HK-2 (cell line): ENCODE measurements at regions not wholly inside any gene's neighbourhood (a gene's known extent, or its start where the extent isn't known, plus 50 kb on each side); places are given as distances from the start of the nearest gene placed in this dataset.

ENCODE experiments used
- DNase-seq: peaks from one replicate; pipeline ENCODE4 v3.0.0-alpha.2; 2018; ENCODE audit not compliant: unreplicated experiment

DNA sequence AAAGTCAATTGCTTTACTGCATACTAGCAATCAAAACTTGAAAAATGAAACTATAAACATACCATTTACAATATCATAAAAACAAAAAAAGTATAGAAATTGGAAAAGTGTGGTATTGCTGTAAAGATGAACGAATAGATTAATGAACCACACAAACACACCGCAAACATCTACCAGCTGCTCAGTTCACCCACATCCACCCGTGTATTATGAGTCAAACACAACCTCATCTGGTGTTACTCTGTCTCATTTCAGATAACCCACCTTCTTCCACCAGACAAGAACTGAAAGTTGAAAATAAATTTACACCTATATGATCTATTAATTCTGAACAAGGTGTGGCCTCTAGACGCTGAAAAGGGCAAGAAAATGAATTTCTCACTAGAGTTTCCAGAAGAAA, 53.3 kb downstream of the BLID start:
- DNase-seq: no peak

DNA sequence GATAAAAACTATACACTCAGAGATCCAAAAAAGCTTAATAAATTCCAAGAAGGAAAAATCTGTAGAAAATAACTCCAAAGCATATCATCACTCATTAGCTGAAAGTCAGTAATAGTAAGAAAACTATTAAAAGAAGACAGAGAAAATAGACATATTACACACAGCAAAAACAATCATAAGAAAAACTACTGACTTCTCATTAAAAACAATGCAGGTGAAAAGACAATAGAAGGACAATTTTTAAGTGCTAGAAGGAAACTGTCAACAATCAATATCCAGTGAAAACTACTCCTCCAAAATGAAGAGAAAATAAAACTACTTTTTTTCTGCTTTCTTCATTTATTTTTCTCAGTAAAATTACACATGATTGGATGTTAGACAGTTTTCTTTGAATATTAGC, 56.5 kb downstream of the BLID start:
- no peak for DNase-seq

DNA sequence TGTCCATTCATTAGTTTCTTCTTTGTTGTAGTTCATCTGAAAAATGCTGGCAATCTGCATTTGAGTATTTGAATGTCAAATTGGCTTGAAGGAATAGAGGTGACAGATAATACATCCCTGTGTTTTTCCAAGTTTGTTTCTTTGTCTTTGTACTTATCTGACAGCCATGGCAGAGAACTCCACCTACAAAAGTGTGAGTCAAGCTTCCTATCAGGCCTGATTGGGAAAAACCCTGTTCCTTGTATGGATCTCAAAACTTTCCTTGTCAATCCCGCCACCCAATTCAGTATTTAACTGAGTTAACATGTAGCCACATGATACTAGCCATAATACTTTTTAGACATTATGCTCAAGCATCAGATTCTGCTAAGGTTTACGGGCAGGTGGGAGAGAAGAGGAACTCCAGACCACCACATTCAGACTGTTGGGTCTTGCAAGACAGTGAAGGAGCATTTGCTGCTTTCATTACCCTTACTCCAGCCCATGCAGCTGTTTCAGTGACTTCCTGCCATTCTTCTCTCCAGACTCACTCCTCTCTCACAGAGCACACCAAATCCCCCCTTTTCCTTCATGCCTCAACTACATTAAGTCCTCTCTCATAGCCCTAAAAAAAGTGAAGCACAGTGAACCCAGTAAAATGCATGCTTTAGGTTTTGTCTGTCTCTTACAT, 65.9 kb downstream of the BLID start:
- no peak for DNase-seq

DNA sequence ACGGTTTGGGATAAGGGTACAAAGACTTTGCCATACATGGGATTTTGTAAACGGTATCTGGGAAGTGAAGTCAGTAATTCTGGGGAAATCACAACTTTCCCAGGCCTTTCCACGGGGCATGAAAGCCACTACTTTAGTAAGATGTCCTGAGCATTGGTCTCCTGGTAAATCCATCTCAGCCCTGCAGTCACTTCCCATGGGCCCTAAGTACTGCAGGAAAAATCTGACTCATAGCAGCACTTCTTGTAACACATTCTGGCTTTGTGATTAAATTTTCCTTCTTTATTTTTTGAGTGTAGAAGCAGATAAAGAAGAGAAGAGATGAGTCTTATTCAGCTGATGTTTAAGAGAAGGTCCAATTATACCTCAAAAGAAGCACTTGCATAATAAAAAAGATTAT, 67.6 kb downstream of the BLID start:
- DNase-seq: no peak

DNA sequence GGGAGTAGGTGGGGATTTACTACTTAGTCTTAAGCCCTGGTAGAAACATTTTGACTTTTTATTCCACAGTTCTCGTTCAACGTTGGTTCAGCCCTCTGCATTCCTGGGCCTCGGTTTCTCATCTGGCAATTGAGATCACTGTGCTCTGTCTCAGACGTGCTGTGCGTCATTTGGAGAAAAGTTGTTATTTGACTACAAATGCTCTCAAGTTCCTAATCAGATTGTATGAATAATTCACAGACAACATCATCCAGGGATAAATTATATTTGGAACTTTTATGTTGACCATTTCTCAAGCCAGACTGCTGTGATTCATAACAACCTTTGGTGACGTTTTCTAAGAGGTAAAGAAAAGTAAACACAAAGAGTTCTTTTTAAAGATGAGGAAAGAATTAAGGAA, 69.2 kb downstream of the BLID start:
- no peak for DNase-seq

DNA sequence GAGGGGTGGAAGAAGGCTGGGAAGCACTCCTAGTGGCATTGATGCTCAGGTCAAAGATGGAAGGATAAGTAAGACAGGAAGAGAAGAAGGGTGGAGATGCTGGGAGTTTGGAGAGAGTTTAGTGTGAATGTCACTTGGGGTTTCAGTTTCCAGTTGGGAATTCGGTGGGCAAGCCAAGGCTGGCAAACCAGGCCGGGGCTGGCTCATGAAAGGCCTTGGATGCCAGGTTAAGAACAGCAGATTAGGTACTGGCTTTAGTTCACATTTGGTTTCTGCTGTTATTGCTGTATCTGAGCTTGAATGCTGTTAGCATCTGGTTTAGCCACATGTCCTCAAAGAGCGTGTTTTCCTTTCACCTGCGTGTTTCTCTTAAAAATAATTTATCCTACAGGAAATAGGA, 69.6 kb downstream of the BLID start:
- no peak for DNase-seq

DNA sequence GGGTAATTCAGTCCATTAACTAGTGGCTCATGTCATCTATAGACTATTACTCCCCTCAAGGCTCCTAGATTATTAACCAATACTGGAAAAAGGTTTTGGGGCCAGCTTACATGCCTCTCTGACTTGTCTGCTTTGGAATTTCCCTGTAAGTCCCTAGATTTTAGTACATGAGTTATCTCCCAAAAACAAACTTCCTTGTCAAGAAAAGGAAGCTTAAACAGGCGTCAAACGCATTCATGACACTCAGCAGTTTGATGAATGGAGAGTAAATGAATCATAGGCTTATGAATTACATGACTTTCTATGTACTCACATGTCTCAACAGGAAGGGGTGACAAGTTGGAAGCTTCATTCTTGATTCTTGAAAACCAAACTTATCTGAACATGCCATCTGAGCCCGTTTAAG, 70.8 kb downstream of the BLID start:
- DNase-seq: no peak

DNA sequence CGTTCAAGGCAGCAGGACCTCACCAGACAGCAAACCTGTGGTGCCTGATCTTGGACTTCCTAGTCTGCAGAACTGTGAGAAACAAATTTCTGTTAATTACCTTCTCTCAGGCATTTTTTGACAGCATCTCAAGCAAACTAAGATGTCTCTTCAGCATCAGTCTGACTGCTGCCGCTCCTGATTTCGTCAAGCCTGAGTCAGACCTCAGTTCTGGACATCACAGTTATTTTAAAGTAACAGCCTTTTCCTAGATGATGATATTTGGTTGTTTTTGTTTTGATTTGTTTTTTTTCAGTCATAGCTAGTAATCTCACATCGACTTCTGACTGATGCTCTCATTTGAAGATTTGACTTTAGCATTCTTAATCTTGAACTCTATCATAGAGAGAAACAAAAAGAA, 71.9 kb downstream of the BLID start:
- no peak for DNase-seq

DNA sequence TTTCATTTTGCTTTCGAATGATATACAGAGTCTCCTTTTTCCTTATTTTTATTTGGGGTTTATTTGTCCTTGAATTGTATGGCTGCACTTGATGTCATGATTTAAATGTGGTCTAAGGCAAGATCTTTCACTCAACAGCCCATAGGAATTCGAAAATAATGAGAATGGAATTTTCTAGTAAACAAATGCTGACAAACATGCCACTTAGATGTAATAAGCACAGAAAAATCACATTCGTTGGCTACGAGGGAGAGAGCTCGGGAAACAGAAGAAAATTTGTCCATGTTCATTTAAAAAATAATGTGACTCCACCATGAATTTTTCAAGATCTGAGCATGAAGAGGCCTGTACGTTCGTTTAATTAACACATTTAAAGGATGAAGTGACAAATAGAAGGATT, 73.0 kb downstream of the BLID start:
- no peak for DNase-seq

DNA sequence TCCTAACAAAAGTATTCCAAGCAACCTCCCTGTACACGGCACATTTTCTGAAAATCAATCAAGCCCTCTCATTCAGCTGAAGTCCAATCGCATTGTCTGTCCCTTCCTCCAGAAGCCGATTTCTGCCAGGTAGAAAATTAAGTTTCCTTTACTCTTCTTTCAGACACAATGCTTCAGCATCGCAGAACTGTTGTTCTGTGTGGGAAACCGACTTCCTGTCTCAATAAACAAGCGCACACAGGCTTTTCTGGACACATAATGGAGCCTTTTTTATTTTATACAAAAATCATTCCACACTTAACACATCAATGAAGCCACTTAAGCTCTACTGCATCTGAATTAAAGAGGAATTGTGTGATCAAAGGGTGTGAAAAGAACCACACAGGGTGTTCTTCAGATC, 75.6 kb downstream of the BLID start:
- no peak for DNase-seq

DNA sequence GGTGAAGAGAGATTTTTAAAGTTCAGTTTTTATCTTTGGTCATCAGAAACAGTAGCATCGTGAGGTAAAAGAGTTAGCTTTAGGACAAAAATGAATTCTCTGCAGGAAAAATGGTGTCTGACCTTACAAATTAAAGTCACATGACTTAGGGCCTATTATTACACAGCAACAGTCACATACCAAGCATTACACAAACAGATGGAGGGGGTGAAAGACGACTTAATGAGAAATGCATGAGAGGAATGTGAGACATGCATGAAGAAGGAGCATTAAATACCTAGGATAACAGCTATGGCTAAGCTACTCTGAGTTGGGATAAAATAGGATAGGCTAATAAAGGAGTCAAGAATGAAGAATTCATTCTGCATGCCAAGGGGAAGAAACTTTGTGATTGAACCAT, 77.5 kb downstream of the BLID start:
- no peak for DNase-seq

DNA sequence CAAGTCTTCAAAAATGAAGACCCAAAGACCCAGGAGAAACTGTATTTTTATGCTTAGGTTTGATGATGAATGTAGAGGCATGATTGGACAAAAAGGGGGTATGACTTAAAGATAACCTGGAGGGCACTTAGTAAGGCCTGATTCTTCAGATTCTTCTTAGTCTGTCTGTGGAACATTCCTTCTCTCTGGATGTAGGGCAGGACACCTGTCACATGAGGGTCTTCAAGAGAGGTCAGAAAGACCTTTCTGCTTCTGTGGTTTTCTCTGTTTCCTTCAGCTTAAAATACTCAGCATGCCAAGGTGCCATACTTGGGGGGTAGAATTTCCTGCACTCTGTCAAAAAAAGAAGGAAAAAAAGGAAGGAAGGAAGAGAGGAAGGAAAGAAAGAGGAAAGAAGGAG, 78.1 kb downstream of the BLID start:
- no peak for DNase-seq

DNA sequence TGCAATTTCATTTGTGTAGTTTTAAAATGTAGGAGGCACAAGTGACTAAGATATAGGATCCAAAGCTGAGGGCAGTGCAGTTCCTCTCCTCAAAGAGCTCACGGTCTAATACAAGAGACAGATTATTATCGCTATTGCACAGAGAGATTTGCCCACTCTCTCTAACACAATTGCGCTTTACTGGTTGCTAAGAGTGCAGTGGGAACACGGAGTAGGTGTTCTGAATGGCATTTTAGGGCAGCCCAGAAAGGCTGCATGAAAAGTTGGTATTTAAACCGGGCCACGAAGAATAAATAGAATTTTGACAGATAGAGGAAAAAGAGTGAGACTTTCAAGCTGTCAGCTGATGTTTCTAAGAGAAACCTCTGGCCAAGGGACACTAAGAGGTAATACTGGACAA, 79.5 kb downstream of the BLID start:
- DNase-seq: no peak

DNA sequence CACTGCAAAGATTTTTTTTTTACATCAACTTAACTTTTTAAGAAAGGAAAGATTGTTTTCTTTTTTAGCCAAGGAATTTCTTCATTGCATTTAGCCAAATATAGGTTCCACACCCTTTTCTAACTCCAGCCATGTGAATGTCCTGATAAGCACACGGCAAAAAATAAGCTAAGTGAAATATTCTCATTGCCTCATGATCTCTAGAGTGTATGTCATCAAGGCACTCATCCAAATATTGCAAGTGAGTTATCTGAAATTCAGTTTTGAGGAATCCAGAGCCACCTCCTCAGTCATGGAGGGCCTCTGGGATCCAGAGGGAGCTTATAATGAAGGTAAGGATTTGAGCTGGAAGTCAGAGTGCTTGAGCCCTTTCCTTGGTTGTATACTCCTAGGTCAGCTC, 80.0 kb downstream of the BLID start:
- DNase-seq: no peak

DNA sequence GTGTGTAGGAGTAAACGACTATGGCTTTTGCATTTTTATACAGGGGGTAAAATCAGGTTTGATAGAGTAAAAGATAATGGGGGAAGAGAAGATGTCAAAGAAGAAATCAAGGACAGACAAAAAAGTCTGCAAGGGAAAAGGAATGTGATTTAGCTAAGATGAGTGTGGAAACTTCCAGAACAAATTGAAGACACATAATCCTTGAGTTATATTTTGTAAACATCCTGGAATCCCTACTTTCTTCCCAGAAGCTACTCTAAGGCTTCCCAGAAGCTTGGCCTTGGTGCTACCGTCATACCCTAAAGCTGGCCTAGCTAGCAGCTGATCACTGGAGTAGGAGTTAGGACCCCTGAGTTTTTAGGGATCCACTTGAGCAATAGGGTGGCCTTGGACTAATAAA, 82.4 kb downstream of the BLID start:
- no peak for DNase-seq

DNA sequence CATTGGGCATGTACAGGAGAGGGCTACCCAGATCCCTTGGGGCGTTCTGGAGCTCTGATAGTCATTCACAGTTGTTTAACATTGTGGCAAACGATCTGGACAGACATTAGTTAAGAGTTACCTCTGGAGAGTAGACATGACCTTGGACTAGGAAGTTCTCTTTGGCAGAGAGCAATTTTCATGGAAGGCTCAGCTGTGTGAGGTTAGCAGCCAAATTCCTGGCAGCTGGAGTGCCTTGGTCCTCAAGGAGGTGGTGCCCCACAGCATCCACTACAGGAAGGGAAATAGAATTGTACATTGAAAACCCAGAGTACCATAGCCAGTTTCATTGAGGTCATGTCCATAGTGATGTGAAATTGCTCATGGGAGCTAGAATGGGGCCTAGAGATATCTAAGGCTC, 82.8 kb downstream of the BLID start:
- DNase-seq: no peak

DNA sequence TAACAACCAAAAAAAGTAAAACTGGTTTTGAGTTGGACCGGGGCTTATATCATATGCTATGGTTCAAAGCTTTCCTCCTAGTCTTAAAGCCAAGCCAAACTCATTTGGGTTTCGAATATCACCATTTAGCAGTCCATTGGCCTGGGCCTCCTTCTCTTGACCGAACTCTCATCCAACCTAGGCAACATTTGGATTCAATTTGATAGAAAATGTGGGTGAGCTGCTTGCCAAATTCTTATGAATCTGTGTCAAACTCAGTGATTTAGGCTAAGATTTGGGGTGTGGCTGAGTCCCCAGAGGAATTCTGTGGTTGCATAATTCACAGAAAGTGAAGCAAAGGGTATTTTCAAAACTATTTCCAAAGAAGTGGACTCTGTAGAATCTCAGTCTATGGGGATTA, 83.7 kb downstream of the BLID start:
- no peak for DNase-seq

DNA sequence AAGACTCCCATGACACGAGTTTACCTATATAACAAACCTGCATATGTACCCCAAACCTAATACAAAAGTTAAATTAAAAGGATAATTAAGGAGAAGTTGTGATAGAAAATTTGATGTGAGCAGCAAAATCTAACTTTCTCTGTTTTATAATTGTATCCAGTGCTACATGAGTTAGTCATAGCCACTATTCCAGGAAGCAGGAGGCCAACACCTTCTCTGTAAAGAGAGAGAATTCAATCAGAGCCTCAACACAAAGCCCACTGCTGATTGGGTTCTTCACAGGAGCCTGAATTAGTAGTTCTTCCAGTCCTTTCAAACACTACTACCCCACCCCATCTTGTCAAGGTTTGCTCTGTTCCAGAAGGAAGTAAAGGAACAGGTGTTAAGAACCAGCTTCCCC, 84.2 kb downstream of the BLID start:
- DNase-seq: no peak

DNA sequence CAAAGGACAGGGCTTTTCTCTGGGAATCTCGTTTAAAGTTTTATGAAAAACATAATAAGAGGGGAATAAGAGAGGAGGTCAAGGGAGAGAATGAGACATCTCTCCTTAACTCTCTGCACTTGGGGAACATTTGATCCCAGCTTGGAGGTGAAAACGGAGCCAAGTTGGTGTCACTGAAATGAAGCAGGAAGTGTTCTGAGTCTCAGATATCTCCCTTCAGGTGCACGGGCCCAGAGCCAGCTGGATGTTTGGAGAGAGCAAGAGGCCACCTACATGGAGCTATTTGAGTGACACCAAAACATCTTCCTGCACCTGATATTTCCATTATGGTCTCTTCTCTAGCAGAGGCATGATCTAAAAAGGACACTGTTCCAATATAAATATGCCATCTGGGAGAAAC, 85.7 kb downstream of the BLID start:
- no peak for DNase-seq

DNA sequence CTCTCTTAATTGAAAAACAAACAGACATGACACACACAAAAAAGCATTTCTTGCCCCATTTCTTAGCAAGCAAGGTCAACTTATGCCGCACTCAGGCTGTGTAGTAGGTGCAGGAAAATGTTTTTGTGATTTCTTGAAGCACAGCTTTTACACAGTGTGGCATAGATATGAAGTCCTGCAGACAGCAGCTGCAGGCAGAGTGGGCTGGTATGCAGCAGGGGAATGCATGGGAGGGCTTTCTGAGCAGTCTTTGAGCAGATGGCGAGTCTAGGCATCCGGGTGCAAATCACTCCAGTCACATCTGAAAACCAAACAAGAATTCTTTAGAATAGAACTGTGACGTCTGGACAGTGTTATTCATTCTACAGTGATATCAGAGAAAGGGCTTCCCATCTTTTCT, 87.5 kb downstream of the BLID start:
- no peak for DNase-seq

DNA sequence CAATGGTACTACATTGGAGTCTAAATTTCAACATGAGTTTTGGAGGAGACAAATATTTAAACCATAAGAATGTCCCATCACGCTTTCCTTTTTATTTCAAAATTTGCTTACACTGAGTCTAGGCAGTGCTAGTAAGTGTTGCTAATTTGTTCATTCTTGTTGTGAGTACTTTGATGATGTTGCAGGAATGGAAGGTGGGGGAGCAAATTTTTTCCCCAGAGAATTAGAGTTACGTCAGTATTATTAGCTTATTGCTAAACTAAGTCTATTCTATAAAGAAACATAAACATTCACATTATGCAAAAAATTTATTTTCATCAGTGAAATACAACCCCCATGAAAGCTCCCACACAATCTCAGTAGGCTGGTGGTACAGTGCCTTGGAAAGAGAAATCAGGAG, 88.0 kb downstream of the BLID start:
- DNase-seq: no peak

DNA sequence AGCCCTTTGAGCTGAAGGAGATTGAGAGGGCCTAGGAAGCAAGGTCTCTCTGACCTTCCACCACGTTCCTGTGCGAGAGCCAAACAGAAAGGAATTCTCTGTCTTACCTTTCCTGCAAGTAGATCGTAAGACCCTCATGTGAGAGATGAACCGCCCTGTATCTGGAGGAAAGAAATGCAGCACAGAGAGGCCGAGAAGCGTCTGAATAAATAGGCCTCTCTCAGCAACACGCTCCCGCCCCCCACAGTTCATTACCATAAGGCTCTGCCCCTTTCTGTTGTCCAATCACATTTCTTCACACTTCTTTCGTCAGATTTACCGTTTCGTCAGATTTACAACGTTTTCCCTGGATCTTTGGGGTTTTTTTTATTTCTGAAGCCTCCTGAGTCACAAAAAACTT, 90.3 kb downstream of the BLID start:
- no peak for DNase-seq

DNA sequence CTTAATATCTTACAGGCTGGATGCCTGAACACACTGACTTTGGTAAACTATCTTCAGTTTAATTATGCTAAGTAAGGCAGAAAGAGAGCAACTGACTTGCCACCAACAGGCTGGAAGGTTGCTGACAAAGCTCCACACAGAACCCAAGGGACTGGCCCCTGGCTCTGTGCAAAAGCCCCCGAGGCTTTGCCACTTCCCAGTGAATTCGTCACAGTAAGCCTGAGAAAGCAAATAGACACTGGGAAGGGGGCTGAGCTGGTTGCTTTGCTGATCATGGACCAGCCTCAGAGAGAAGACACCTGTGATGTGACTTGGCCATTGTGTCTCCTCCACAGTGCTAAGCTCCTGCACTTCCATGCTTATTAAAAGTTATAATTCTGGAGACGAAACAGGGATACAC, 91.7 kb downstream of the BLID start:
- no peak for DNase-seq

DNA sequence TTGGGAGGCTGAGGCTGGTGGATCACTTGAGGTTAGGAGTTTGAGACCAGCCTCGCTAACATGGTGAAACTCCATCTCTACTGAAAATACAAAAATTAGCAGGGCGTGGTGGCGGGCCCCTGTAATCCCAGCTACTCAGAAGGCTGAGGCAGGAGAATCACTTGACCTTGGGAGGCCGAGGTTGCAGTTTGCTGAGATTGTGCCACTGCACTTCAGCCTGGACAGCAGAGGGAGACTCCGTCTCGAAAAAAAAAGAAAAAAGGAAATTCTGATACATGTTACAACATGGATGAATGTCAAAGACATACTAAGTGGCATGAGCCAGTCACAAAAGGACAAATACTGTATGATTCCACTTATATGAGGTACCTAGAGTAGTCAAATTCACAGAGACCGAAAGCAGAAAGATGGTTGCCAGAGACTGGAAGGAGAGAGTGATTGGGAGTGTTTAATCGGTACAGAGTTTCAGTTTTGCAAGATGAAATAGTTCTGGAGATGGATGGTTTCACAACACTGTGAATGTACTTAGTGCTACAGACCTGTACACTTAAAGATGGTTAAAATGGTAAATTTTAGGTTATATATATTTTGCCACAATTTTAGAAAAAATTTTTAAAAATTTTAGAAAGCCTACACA, 92.3 kb downstream of the BLID start:
- DNase-seq: no peak
